ENCODE measurements at regions not wholly inside any gene's neighbourhood (a gene's known extent, or its start where the extent isn't known, plus 50 kb on each side); places are given as distances from the start of the nearest gene placed in this dataset.

- TF ChIP-seq CREB5 (CRISPR knock-in tag; IDR thresholded peaks at IDR 0.05; ENCODE audit: low read depth) (no peak), RARB (CRISPR knock-in tag; IDR thresholded peaks at IDR 0.05) (no peak)
These were observed 94.3 kb downstream of the SLC17A6 start (continued) for GRCh38 chr11:22432291-22433093.

GRCh38 chr11:22431106-22431505, 92.9 kb downstream of the SLC17A6 start:
- no peak for ATAC-seq
- TF ChIP-seq PPARA (CRISPR knock-in tag; IDR thresholded peaks at IDR 0.05; ENCODE audit: borderline replicate concordance), result no peak
- TF ChIP-seq RARB (CRISPR knock-in tag; IDR thresholded peaks at IDR 0.05), result no peak
- no peak for TF ChIP-seq CREB5 (CRISPR knock-in tag; IDR thresholded peaks at IDR 0.05; ENCODE audit: low read depth)
- TF ChIP-seq ZFP3 (CRISPR knock-in tag; IDR thresholded peaks at IDR 0.05), result no peak
- no peak for TF ChIP-seq CSRNP3 (CRISPR knock-in tag; IDR thresholded peaks at IDR 0.05)
- no peak for TF ChIP-seq OSR1 (CRISPR knock-in tag; IDR thresholded peaks at IDR 0.05)
- TF ChIP-seq ZNF70 (CRISPR knock-in tag; IDR thresholded peaks at IDR 0.05), result no peak
- TF ChIP-seq ESRRG (CRISPR knock-in tag; IDR thresholded peaks at IDR 0.05), result no peak
- no peak for TF ChIP-seq SNAI2 (CRISPR knock-in tag; IDR thresholded peaks at IDR 0.05)
- TF ChIP-seq ZFP30 (CRISPR knock-in tag; IDR thresholded peaks at IDR 0.05), result no peak
- TF ChIP-seq ZNF8 (CRISPR knock-in tag; IDR thresholded peaks at IDR 0.05), result no peak
- TF ChIP-seq ZC3H10 (CRISPR knock-in tag; IDR thresholded peaks at IDR 0.05), result no peak
- no peak for TF ChIP-seq TOX (CRISPR knock-in tag; IDR thresholded peaks at IDR 0.05; ENCODE audit: borderline replicate concordance)

GRCh38 chr11:22430639-22431038, 92.5 kb downstream of the SLC17A6 start:
- no peak for TF ChIP-seq BACH2 (CRISPR knock-in tag; IDR thresholded peaks at IDR 0.05; ENCODE audit: borderline replicate concordance)
- no peak for ATAC-seq

- ATAC-seq, result no peak
- no peak for TF ChIP-seq ZC3H10 (CRISPR knock-in tag; IDR thresholded peaks at IDR 0.05)
- no peak for TF ChIP-seq SNAI2 (CRISPR knock-in tag; IDR thresholded peaks at IDR 0.05)
- TF ChIP-seq BACH2 (CRISPR knock-in tag; IDR thresholded peaks at IDR 0.05; ENCODE audit: borderline replicate concordance), result no peak
- no peak for TF ChIP-seq ESRRG (CRISPR knock-in tag; IDR thresholded peaks at IDR 0.05)
- TF ChIP-seq ISL1 (CRISPR knock-in tag; IDR thresholded peaks at IDR 0.05), result no peak
- TF ChIP-seq ZNF8 (CRISPR knock-in tag; IDR thresholded peaks at IDR 0.05), result no peak
- no peak for TF ChIP-seq TSHZ2 (CRISPR knock-in tag; IDR thresholded peaks at IDR 0.05)
- no peak for TF ChIP-seq GLIS3 (CRISPR knock-in tag; IDR thresholded peaks at IDR 0.05)
- TF ChIP-seq CSRNP3 (CRISPR knock-in tag; IDR thresholded peaks at IDR 0.05), result no peak
- no peak for TF ChIP-seq PPARA (CRISPR knock-in tag; IDR thresholded peaks at IDR 0.05; ENCODE audit: borderline replicate concordance)
- TF ChIP-seq ZFP30 (CRISPR knock-in tag; IDR thresholded peaks at IDR 0.05), result no peak
- TF ChIP-seq TOX (CRISPR knock-in tag; IDR thresholded peaks at IDR 0.05; ENCODE audit: borderline replicate concordance), result no peak
- no peak for TF ChIP-seq ZNF565 (CRISPR knock-in tag; conservative IDR thresholded peaks at IDR 0.05; ENCODE audit: low read depth)
- TF ChIP-seq RARB (CRISPR knock-in tag; IDR thresholded peaks at IDR 0.05), result no peak
- no peak for TF ChIP-seq ZNF70 (CRISPR knock-in tag; IDR thresholded peaks at IDR 0.05)
- TF ChIP-seq ZFP3 (CRISPR knock-in tag; IDR thresholded peaks at IDR 0.05), result no peak
- TF ChIP-seq PATZ1 (CRISPR knock-in tag; IDR thresholded peaks at IDR 0.05; ENCODE audit: borderline replicate concordance), result no peak
- no peak for TF ChIP-seq OSR1 (CRISPR knock-in tag; IDR thresholded peaks at IDR 0.05)
These were observed 92.0 kb downstream of the SLC17A6 start for GRCh38 chr11:22430141-22430541.

Data from SK-N-SH treated with all-trans-retinoic acid at 6 μM for 48 hours (cell line).